ENCODE measurements at regions not wholly inside any gene's neighbourhood (a gene's known extent, or its start where the extent isn't known, plus 50 kb on each side); places are given as distances from the start of the nearest gene placed in this dataset.

DNA sequence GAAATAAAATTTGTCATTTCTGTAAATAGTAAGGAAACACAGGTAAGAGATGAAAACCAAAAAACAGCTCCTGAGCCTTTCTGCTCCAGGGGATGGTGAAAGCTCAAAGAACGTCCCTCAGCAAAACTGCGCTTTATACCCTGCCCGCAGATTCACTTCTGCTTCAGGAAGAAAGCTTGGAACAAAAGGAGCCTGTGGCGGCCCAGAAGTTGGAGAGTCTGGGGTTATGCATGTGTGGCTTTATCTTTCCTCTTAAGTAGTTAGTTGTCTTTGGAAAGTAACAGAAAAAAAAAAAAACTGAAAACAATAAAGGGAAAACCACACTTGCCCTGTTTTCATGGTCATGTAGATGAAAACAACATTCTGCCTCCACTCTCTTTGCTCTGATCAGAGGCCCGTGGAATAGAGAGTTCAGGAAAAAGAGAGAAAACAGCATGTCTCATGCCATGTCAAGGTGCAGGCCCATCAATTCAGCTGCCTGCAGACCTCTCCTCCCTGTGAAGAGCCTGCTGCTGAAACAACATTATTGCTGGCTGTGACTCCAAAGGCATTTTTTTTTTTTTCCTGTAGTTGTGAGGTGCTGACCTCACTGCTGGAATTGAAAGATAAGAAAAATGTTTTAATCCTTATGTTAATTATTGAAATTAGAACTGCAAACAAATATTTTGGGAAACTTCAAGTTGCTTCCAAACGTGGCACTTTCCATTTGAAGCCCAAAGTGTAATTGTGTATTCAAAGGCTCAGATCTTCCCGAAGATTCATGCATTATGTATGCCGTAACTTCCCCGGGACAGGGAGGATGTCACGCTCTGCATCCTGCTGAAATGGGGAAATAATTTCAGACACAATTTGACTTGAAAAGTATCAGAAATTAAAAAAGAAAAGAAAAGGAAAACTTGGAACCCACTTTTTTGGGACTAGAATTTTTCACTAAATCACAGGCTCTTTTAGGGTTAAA is 108.4 kb upstream of the ZNF385D start:
- no peaks in the 10 kb centered on the region for H3F3A ChIP-seq (ENCODE audit: insufficient read depth)
- H2AFZ ChIP-seq (ENCODE audit: low read depth, low read length, severe bottlenecking): no peak overlapping the region
- H3K27me3 ChIP-seq (ENCODE audit: low read length): no peaks in the 10 kb centered on the region
- H3K4me2 ChIP-seq (ENCODE audit: low read depth, low read length, poor library complexity, severe bottlenecking): no peak overlapping the region
- H3K9me2 ChIP-seq (replicated peaks; ENCODE audit: insufficient read depth, low read length): no peaks in the 10 kb centered on the region
- H3K9me3 ChIP-seq (ENCODE audit: insufficient read depth, low read length): no peaks in the 10 kb centered on the region
- no peaks in the 10 kb centered on the region for H3K36me3 ChIP-seq (ENCODE audit: low read length)
- no peak overlapping the region for H3K9ac ChIP-seq (ENCODE audit: low read length)
- TF ChIP-seq, protein P1, sequence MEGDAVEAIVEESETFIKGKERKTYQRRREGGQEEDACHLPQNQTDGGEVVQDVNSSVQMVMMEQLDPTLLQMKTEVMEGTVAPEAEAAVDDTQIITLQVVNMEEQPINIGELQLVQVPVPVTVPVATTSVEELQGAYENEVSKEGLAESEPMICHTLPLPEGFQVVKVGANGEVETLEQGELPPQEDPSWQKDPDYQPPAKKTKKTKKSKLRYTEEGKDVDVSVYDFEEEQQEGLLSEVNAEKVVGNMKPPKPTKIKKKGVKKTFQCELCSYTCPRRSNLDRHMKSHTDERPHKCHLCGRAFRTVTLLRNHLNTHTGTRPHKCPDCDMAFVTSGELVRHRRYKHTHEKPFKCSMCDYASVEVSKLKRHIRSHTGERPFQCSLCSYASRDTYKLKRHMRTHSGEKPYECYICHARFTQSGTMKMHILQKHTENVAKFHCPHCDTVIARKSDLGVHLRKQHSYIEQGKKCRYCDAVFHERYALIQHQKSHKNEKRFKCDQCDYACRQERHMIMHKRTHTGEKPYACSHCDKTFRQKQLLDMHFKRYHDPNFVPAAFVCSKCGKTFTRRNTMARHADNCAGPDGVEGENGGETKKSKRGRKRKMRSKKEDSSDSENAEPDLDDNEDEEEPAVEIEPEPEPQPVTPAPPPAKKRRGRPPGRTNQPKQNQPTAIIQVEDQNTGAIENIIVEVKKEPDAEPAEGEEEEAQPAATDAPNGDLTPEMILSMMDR (IDR thresholded peaks at IDR 0.05; ENCODE audit: insufficient read depth, low read length, poor library complexity, severe bottlenecking): no peak
- no peak for TF ChIP-seq EZH2phosphoT487 (conservative IDR thresholded peaks at IDR 0.05; ENCODE audit: low read length)
- H3K79me2 ChIP-seq (ENCODE audit: insufficient read depth, low read length): no peaks in the 10 kb centered on the region
- H3K4me3 ChIP-seq (ENCODE audit: insufficient read depth, low read length, poor library complexity, severe bottlenecking): no peak overlapping the region
- no peak overlapping the region for H3K27ac ChIP-seq (ENCODE audit: low read depth, low read length)
- no peaks in the 10 kb centered on the region for H4K20me1 ChIP-seq (ENCODE audit: low read depth, low read length)

DNA sequence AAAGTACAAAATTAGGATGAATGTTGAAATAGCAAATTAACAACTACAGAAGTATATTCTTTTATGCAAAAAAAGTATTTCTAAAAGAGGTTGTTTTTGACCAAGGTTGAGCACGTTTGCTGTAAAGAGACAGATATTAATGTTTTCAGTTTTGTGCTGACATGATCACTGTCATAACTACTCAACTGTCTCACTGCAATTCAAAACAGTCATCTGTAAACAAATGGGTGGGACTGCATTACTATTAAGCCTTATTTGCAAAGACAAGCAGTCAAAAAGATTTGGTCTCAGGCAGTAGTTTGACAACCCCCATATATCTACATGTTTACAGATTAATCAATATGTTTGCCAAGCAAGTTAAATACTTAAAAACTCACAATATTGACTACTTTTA is 109.1 kb upstream of the ZNF385D start:
- Histone ChIP-seq H3K4me3 (ENCODE audit: insufficient read depth, low read length, poor library complexity, severe bottlenecking) (no peak overlapping the region), H3K27ac (ENCODE audit: low read depth, low read length) (no peak overlapping the region), H3K4me2 (ENCODE audit: low read depth, low read length, poor library complexity, severe bottlenecking) (no peak overlapping the region), H3K9me3 (ENCODE audit: insufficient read depth, low read length) (no peaks in the 10 kb centered on the region), H4K20me1 (ENCODE audit: low read depth, low read length) (no peaks in the 10 kb centered on the region), H3K79me2 (ENCODE audit: insufficient read depth, low read length) (no peaks in the 10 kb centered on the region), H3F3A (ENCODE audit: insufficient read depth) (no peaks in the 10 kb centered on the region), H2AFZ (ENCODE audit: low read depth, low read length, severe bottlenecking) (no peak overlapping the region), H3K9ac (ENCODE audit: low read length) (no peak overlapping the region), H3K27me3 (ENCODE audit: low read length) (no peaks in the 10 kb centered on the region), H3K36me3 (ENCODE audit: low read length) (no peaks in the 10 kb centered on the region), H3K9me2 (replicated peaks; ENCODE audit: insufficient read depth, low read length) (no peaks in the 10 kb centered on the region)
- TF ChIP-seq EZH2phosphoT487 (conservative IDR thresholded peaks at IDR 0.05; ENCODE audit: low read length): no peak
- TF ChIP-seq, protein P1 (IDR thresholded peaks at IDR 0.05; ENCODE audit: insufficient read depth, low read length, poor library complexity, severe bottlenecking): no peak

DNA sequence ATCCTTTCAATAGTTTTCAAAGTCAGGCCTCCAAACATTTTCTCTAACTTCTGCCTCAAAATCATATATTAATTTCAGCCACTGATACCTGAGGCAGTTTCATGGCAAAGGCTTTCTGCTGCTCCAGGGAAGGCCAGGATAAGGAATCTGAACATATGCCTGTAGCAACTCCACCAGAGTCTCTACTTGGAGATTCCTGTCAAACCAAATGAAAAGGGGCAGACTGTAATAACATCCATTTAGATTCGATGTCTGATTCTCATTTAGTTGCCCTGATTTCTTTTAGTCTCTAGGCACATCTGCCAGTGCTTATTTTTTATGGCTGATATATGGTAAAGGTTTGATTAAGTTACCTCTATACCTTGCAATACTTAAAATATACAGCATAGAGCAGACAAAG is 109.6 kb upstream of the ZNF385D start:
- TF ChIP-seq, protein P1 (IDR thresholded peaks at IDR 0.05; ENCODE audit: insufficient read depth, low read length, poor library complexity, severe bottlenecking): no peak
- TF ChIP-seq EZH2phosphoT487 (conservative IDR thresholded peaks at IDR 0.05; ENCODE audit: low read length): no peak
- no peak overlapping the region for H3K9ac ChIP-seq (ENCODE audit: low read length)
- H4K20me1 ChIP-seq (ENCODE audit: low read depth, low read length): no peaks in the 10 kb centered on the region
- no peak overlapping the region for H3K4me3 ChIP-seq (ENCODE audit: insufficient read depth, low read length, poor library complexity, severe bottlenecking)
- H3K27ac ChIP-seq (ENCODE audit: low read depth, low read length): no peak overlapping the region
- H3K4me2 ChIP-seq (ENCODE audit: low read depth, low read length, poor library complexity, severe bottlenecking): no peak overlapping the region
- H3K36me3 ChIP-seq (ENCODE audit: low read length): no peaks in the 10 kb centered on the region
- H3F3A ChIP-seq (ENCODE audit: insufficient read depth): no peaks in the 10 kb centered on the region
- no peak overlapping the region for H2AFZ ChIP-seq (ENCODE audit: low read depth, low read length, severe bottlenecking)
- H3K79me2 ChIP-seq (ENCODE audit: insufficient read depth, low read length): no peaks in the 10 kb centered on the region
- no peaks in the 10 kb centered on the region for H3K27me3 ChIP-seq (ENCODE audit: low read length)
- H3K9me2 ChIP-seq (replicated peaks; ENCODE audit: insufficient read depth, low read length): no peaks in the 10 kb centered on the region
- no peaks in the 10 kb centered on the region for H3K9me3 ChIP-seq (ENCODE audit: insufficient read depth, low read length)
